Testis (tissue), 2 donors: ENCODE measurements at regions not wholly inside any gene's neighbourhood (a gene's known extent, or its start where the extent isn't known, plus 50 kb on each side); places are given as distances from the start of the nearest gene placed in this dataset.

Experiments
- DNase-seq: peaks from one replicate; pipeline ENCODE4 v3.0.0-alpha.2; 2019
- H3K27ac ChIP-seq, 2 donors: fragments of 200-600 bp; sonication (generic); one replicate each; pipeline ENCODE4 v1.5.1; 2019
- H3K27me3 ChIP-seq: fragments of 200-600 bp; sonication (generic); one replicate; pipeline ENCODE4 v1.5.1; 2019
- H3K36me3 ChIP-seq: fragments of 200-600 bp; sonication (generic); one replicate; pipeline ENCODE4 v1.5.1; 2017; ENCODE audit warnings: low read depth; ENCODE audit errors: missing control alignments
- H3K4me1 ChIP-seq: fragments of 200-600 bp; sonication (generic); one replicate; pipeline ENCODE4 v1.5.1; 2019
- H3K4me3 ChIP-seq, 2 donors: fragments of 200-600 bp; sonication (generic); one replicate each; pipeline ENCODE4 v1.5.1; 2017 to 2019
- H3K9me3 ChIP-seq: fragments of 200-600 bp; sonication (generic); one replicate; pipeline ENCODE4 v1.5.1; 2017
- POLR2A ChIP-seq: fragments of 450-650 bp; IDR thresholded peaks from one replicate; pipeline ENCODE4 v1.6.1; 2017; ENCODE audit warnings: antibody characterized with exemption, mild to moderate bottlenecking, moderate library complexity
- WGBS, 2 donors: methylation state at CpG; one replicate each; pipeline ENCODE4 v1.1.5; 2018; 5-methylcytosine and 5-hydroxymethylcytosine counted together
- intact Hi-C: fragments of 100-400 bp; cut with DNase I; formaldehyde crosslinking; loops from one replicate; pipeline ENCODE4 v1.15.1; 2023; ENCODE audit warnings: low total_unique reads
- TF ChIP-seq, protein P1 (sequence below), 3 experiments: fragments of 450-650 bp in 2 of 3; fragments of 200-600 bp in 1 of 3; sonication (generic) in 1 of 3; IDR thresholded peaks; one replicate each; pipeline ENCODE4 v1.5.1; 2016 to 2019; ENCODE audit warnings: antibody characterized with exemption in 3 of 3, mild to moderate bottlenecking in 2 of 3, moderate library complexity in 1 of 3

- DNase-seq, result no peak
- Histone ChIP-seq H3K27ac (no peak overlapping the region), H3K36me3 (no peaks in the 10 kb centered on the region), H3K27me3 (no peaks in the 10 kb centered on the region), H3K9me3 (no peaks in the 10 kb centered on the region), H3K4me3 (no peak overlapping the region), H3K4me1 (no peaks in the 10 kb centered on the region)
- WGBS, 2 donors, result 87% methylated on average over 5 of the region's 5 CpGs
- no peak for TF ChIP-seq POLR2A
- TF ChIP-seq, protein P1, sequence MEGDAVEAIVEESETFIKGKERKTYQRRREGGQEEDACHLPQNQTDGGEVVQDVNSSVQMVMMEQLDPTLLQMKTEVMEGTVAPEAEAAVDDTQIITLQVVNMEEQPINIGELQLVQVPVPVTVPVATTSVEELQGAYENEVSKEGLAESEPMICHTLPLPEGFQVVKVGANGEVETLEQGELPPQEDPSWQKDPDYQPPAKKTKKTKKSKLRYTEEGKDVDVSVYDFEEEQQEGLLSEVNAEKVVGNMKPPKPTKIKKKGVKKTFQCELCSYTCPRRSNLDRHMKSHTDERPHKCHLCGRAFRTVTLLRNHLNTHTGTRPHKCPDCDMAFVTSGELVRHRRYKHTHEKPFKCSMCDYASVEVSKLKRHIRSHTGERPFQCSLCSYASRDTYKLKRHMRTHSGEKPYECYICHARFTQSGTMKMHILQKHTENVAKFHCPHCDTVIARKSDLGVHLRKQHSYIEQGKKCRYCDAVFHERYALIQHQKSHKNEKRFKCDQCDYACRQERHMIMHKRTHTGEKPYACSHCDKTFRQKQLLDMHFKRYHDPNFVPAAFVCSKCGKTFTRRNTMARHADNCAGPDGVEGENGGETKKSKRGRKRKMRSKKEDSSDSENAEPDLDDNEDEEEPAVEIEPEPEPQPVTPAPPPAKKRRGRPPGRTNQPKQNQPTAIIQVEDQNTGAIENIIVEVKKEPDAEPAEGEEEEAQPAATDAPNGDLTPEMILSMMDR (IDR thresholded peaks at IDR 0.05), result no peak
- intact Hi-C loops, result no loop called here
These were observed 538.5 kb upstream of the LRRC4C start for GRCh38 chr11:41997844-41998401.

- Histone ChIP-seq H3K36me3 (no peaks in the 10 kb centered on the region), H3K4me3 (no peak overlapping the region), H3K4me1 (no peaks in the 10 kb centered on the region), H3K27me3 (no peaks in the 10 kb centered on the region), H3K9me3 (no peaks in the 10 kb centered on the region), H3K27ac (no peak overlapping the region)
- TF ChIP-seq, protein P1 (IDR thresholded peaks at IDR 0.05), result no peak
- no peak for TF ChIP-seq POLR2A
- intact Hi-C loops, result no loop called here
- no peak for DNase-seq
These were observed 539.6 kb upstream of the LRRC4C start for GRCh38 chr11:41999066-41999465.

DNA sequence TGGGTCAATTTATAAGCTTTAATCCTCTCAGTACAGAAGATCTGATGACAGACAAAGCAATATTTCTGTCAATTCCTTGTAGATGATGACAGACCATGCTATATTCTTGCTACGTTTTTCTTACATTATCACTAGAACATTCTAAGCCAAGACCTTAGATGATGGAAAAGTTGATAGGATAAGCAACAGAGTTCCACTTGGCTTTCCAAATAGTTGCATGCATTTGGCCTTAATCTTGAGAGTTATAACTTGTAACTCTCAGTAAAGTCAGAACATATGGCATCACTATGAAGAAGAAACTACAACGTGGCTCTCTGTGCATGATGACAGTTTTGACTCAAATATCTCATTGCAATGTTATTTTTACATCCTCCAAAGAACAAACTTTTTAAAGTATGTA is 544.3 kb upstream of the LRRC4C start:
- DNase-seq, result no peak
- Histone ChIP-seq H3K27me3 (no peaks in the 10 kb centered on the region), H3K4me1 (no peaks in the 10 kb centered on the region), H3K27ac (no peak overlapping the region), H3K36me3 (no peaks in the 10 kb centered on the region), H3K4me3 (no peak overlapping the region), H3K9me3 (no peaks in the 10 kb centered on the region)
- TF ChIP-seq POLR2A, result no peak
- TF ChIP-seq, protein P1 (IDR thresholded peaks at IDR 0.05), result no peak
- WGBS, 2 donors, result 54 to 60% methylated on average over 2 of the region's 2 CpGs
- intact Hi-C loops, result no loop called here

GRCh38 chr11:42006766-42007165 is 547.3 kb upstream of the LRRC4C start:
- H3K36me3 ChIP-seq, result no peaks in the 10 kb centered on the region
- no peak overlapping the region for H3K27ac ChIP-seq
- DNase-seq, result no peak
- intact Hi-C loops, result no loop called here
- TF ChIP-seq POLR2A, result no peak
- TF ChIP-seq, protein P1 (IDR thresholded peaks at IDR 0.05), result no peak
- no peaks in the 10 kb centered on the region for H3K9me3 ChIP-seq
- H3K4me3 ChIP-seq, result no peak overlapping the region
- WGBS, 2 donors, result 77 to 87% methylated on average over 1 of the region's 1 CpG
- H3K27me3 ChIP-seq, result no peaks in the 10 kb centered on the region
- H3K4me1 ChIP-seq, result no peaks in the 10 kb centered on the region

DNA sequence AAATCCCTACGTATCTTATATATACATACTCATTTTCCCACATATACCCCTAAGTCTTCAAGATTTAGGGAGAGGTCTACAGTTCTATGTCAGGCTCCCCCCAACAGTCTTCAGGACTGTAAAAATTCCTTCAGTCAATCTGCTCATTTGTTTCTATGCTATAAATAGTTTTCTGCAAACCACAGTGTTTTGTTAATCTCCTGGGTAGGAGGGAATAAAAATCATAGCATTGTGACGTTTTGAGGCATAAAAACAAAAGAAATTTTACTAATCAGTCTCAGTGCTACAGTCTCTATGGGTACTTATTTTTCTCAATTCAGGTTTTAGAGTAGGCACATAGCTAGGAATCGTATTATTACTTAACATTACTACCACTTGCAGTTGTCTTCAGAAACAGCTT is 552.8 kb upstream of the LRRC4C start:
- TF ChIP-seq, protein P1 (IDR thresholded peaks at IDR 0.05), result no peak
- TF ChIP-seq POLR2A, result no peak
- Histone ChIP-seq H3K27me3 (no peaks in the 10 kb centered on the region), H3K4me1 (no peaks in the 10 kb centered on the region), H3K4me3 (no peak overlapping the region), H3K36me3 (no peaks in the 10 kb centered on the region), H3K27ac (no peak overlapping the region), H3K9me3 (no peaks in the 10 kb centered on the region)
- no peak for DNase-seq
- intact Hi-C loops, result no loop called here
- WGBS, 2 donors, result 70 to 72% methylated on average over 3 of the region's 3 CpGs
